Coronary artery (tissue), 2 donors: ENCODE measurements at regions not wholly inside any gene's neighbourhood (a gene's known extent, or its start where the extent isn't known, plus 50 kb on each side); places are given as distances from the start of the nearest gene placed in this dataset.

Source experiments
- DNase-seq: peaks from one replicate; pipeline ENCODE4 v3.0.0-alpha.2; 2017; ENCODE audit warnings: low spot score
- H3K27ac ChIP-seq, 2 donors: fragments of 200-600 bp; sonication (generic); one replicate each; pipeline ENCODE4 v1.5.1; 2016 to 2019
- H3K4me3 ChIP-seq: fragments of 200-600 bp; sonication (generic); 2 replicates; pipeline ENCODE4 v1.5.1; 2016; ENCODE audit warnings: mild to moderate bottlenecking, moderate library complexity
- CTCF ChIP-seq: fragments of 200-600 bp; sonication (generic); IDR thresholded peaks from one replicate; pipeline ENCODE4 v1.5.1; 2019; ENCODE audit warnings: antibody characterized with exemption

- TF ChIP-seq CTCF = no peak
- Histone ChIP-seq H3K4me3 (no peak overlapping the region), H3K27ac (no peak overlapping the region)
- DNase-seq = no peak
Observed at GRCh38 chr2:150355440-150355839, 132.0 kb downstream of the RND3 start.

GRCh38 chr2:150353376-150353775 is 134.1 kb downstream of the RND3 start:
- no peak overlapping the region for H3K4me3 ChIP-seq
- no peak for TF ChIP-seq CTCF

GRCh38 chr2:150351922-150352321 is 135.5 kb downstream of the RND3 start:
- no peak for DNase-seq
- Histone ChIP-seq H3K4me3 (no peak overlapping the region), H3K27ac (no peak overlapping the region)
- no peak for TF ChIP-seq CTCF

More at GRCh38 chr2:150353376-150353775, 134.1 kb downstream of the RND3 start:
- no peak overlapping the region for H3K27ac ChIP-seq
- DNase-seq = no peak

GRCh38 chr2:150350500-150350899 is 137.0 kb downstream of the RND3 start:
- DNase-seq = no peak
- no peak overlapping the region for H3K4me3 ChIP-seq
- TF ChIP-seq CTCF = no peak
- no peak overlapping the region for H3K27ac ChIP-seq

- TF ChIP-seq CTCF = no peak
- no peak overlapping the region for H3K27ac ChIP-seq
- DNase-seq = no peak
- no peak overlapping the region for H3K4me3 ChIP-seq
Observed at GRCh38 chr2:150346806-150347205, 140.7 kb downstream of the RND3 start.

- no peak for TF ChIP-seq CTCF
- Histone ChIP-seq H3K27ac (no peak overlapping the region), H3K4me3 (no peak overlapping the region)
- DNase-seq = no peak
Observed at GRCh38 chr2:150341982-150342680, 145.3 kb downstream of the RND3 start.

GRCh38 chr2:150339951-150340350 is 147.5 kb downstream of the RND3 start:
- DNase-seq = no peak
- no peak overlapping the region for H3K4me3 ChIP-seq
- TF ChIP-seq CTCF = no peak
- H3K27ac ChIP-seq = no peak overlapping the region
